ENCODE measurements at regions not wholly inside any gene's neighbourhood (a gene's known extent, or its start where the extent isn't known, plus 50 kb on each side); places are given as distances from the start of the nearest gene placed in this dataset.

DNA sequence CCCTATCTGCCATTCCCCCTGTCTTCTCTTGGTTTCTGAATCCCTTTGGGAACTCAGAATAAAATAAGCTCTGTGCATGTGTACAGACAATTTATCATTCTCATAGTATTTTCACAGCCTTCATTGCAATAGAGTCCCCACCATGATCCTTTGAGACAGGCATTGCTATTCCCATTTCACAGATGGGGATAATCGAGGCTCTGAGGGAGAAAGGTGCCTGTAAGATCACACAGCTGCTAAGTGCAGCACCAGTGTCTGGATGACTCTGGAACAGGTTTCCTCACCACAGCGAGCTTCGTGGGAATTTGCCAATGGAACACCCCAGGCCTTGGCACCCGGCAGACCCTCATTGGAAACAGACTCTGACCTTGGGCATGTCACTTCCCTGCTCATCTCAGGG is 293.6 kb downstream of the NSG2 start:
- no peak overlapping the region for H3K4me3 ChIP-seq (ENCODE audit: low read depth, low read length)
- no peak for TF ChIP-seq CTCF (IDR thresholded peaks at IDR 0.05; ENCODE audit: low read depth, low read length, missing control alignments)
- DNase-seq (ENCODE audit: low read depth), result no peak

GRCh38 chr5:174340226-174340625 is 294.7 kb downstream of the NSG2 start:
- no peak for TF ChIP-seq CTCF (IDR thresholded peaks at IDR 0.05; ENCODE audit: low read depth, low read length, missing control alignments)
- DNase-seq (ENCODE audit: low read depth), result no peak
- H3K4me3 ChIP-seq (ENCODE audit: low read depth, low read length), result no peak overlapping the region

DNA sequence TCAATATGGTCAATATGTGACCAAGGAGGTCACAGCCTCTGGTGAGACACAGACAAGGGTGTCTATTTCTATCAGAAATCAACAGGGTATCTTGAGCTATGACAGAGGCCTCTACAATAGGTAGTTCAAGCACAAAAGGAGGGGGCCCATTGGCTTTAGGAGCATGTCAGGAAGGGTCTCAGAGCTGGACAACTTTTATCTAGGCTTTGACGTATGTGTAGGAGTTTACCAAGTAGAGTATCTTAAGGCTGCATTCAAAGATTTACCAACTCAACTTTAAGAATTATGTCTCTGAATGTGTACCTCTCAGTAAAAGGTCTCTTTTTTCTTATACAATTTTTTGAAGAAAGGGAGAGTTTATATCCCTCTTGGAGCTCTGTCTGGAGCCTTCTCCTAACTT is 297.2 kb downstream of the NSG2 start:
- DNase-seq (ENCODE audit: low read depth), result no peak
- no peak overlapping the region for H3K4me3 ChIP-seq (ENCODE audit: low read depth, low read length)
- TF ChIP-seq CTCF (IDR thresholded peaks at IDR 0.05; ENCODE audit: low read depth, low read length, missing control alignments), result no peak

DNA sequence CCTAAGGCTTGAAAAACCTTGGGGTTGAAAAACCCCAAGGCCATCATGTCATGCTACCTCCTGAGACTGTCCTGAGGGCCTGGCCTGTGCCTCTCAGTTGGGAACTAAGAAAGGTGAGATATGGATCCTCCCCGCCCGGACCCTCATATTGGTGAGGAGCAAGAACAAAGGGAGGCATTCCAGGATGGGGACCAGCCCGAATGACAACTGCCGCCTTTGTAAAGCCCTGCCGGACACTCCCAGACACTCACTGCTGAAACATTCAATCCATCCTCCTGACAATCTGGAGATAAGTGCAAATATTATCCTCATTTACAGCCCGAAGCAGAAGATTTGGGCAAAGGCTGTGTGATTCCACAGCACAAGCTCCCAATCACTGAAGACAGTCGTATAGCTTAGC is 298.3 kb downstream of the NSG2 start:
- no peak overlapping the region for H3K4me3 ChIP-seq (ENCODE audit: low read depth, low read length)
- DNase-seq (ENCODE audit: low read depth), result no peak
- no peak for TF ChIP-seq CTCF (IDR thresholded peaks at IDR 0.05; ENCODE audit: low read depth, low read length, missing control alignments)

- no peak overlapping the region for H3K4me3 ChIP-seq (ENCODE audit: low read depth, low read length)
- TF ChIP-seq CTCF (IDR thresholded peaks at IDR 0.05; ENCODE audit: low read depth, low read length, missing control alignments), result no peak
- DNase-seq (ENCODE audit: low read depth), result no peak
Measured at GRCh38 chr5:174344335-174344734, 298.8 kb downstream of the NSG2 start.

- H3K4me3 ChIP-seq (ENCODE audit: low read depth, low read length), result no peak overlapping the region
- TF ChIP-seq CTCF (IDR thresholded peaks at IDR 0.05; ENCODE audit: low read depth, low read length, missing control alignments), result no peak
- no peak for DNase-seq (ENCODE audit: low read depth)
Measured at GRCh38 chr5:174347183-174347582, 301.7 kb downstream of the NSG2 start.

DNA sequence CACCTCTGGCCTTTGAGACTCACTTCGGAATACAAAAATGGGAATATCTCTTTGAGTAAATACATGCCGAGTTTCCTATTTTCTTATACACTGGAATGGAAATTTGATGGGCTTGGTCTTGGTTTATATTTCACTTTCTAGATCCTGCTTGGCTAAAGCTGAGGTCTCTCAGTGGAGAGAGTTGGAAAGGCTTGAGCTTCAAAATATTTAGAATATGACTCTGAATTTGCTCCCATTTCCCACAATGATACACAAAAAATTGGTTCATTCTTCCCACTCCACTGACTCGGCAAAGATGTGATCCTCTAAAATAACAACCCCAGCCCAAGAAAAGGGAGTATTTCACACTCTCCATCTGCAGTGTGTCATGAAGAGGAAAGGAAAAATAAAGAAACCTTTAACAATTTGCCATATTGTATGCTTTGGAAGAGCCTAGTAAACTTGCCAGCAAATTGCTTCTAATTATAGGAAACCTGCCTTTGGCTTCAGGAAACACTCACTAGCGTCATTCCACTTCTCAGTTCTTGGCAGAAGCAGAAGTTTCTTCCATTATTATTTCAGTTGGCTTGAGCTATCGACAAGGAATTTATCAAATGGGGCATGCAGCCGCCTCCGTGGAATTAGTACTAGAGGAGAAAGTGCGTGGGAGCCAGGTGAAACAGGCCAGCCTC is 302.9 kb downstream of the NSG2 start:
- DNase-seq (ENCODE audit: low read depth), result no peak
- no peak overlapping the region for H3K4me3 ChIP-seq (ENCODE audit: low read depth, low read length)
- TF ChIP-seq CTCF (IDR thresholded peaks at IDR 0.05; ENCODE audit: low read depth, low read length, missing control alignments), result no peak

Measured in GM12864 (cell line).